GM18858 (cell line): ENCODE measurements at regions not wholly inside any gene's neighbourhood (a gene's known extent, or its start where the extent isn't known, plus 50 kb on each side); places are given as distances from the start of the nearest gene placed in this dataset.
A peak's percentile ranks its signal among the peaks of the same experiment; 100 is the strongest.
"Not testable (repeated sequence)": the region's sequence is repeated elsewhere in the genome, so short reads cannot be mapped to it uniquely, and the experiment has no call there.

Experiments used
- ATAC-seq: cut with Tn5 transposase; IDR thresholded peaks from one replicate; pipeline ENCODE4 v1.9.1; 2021; ENCODE audit not compliant: unreplicated experiment

GRCh38 chr2:185245806-185246205, 492.8 kb upstream of the FSIP2 start:
- ATAC-seq = no peak

- no peak for ATAC-seq
Observed at GRCh38 chr2:185246717-185247116, 491.9 kb upstream of the FSIP2 start.

- ATAC-seq = peak; percentile 56
Observed at GRCh38 chr2:185255566-185255965, 483.0 kb upstream of the FSIP2 start.

- ATAC-seq = no peak
Observed at GRCh38 chr2:185265747-185266146, 472.9 kb upstream of the FSIP2 start.

GRCh38 chr2:185268651-185269050, 470.0 kb upstream of the FSIP2 start:
- no peak for ATAC-seq

GRCh38 chr2:185274718-185275484, 463.7 kb upstream of the FSIP2 start:
- no peak for ATAC-seq

GRCh38 chr2:185275979-185276378, 462.6 kb upstream of the FSIP2 start:
- not testable (repeated sequence) for ATAC-seq

GRCh38 chr2:185278761-185279160, 459.8 kb upstream of the FSIP2 start:
- ATAC-seq = no peak

GRCh38 chr2:185279999-185280398, 458.6 kb upstream of the FSIP2 start:
- no peak for ATAC-seq

GRCh38 chr2:185284696-185285095, 453.9 kb upstream of the FSIP2 start:
- ATAC-seq = no peak

- not testable (repeated sequence) for ATAC-seq
Observed at GRCh38 chr2:185290012-185290411, 448.6 kb upstream of the FSIP2 start.

- peak; percentile 95 for ATAC-seq
Observed at GRCh38 chr2:185291035-185291647, 447.5 kb upstream of the FSIP2 start.

- no peak for ATAC-seq
Observed at GRCh38 chr2:185299867-185300266, 438.7 kb upstream of the FSIP2 start.

GRCh38 chr2:185306119-185306518, 432.5 kb upstream of the FSIP2 start:
- ATAC-seq = no peak

GRCh38 chr2:185316383-185316782, 422.2 kb upstream of the FSIP2 start:
- ATAC-seq = peak; percentile 74

GRCh38 chr2:185318271-185318724, 420.3 kb upstream of the FSIP2 start:
- ATAC-seq = no peak

- ATAC-seq = no peak
Observed at GRCh38 chr2:185335879-185336278, 402.7 kb upstream of the FSIP2 start.

- ATAC-seq = no peak
Observed at GRCh38 chr2:185337033-185337432, 401.6 kb upstream of the FSIP2 start.

- ATAC-seq = no peak
Observed at GRCh38 chr2:185338104-185338503, 400.5 kb upstream of the FSIP2 start.

- ATAC-seq = no peak
Observed at GRCh38 chr2:185347445-185347844, 391.2 kb upstream of the FSIP2 start.

- no peak for ATAC-seq
Observed at GRCh38 chr2:185360776-185361175, 377.8 kb upstream of the FSIP2 start.

GRCh38 chr2:185372188-185372587, 366.4 kb upstream of the FSIP2 start:
- no peak for ATAC-seq

- no peak for ATAC-seq
Observed at GRCh38 chr2:185373229-185373628, 365.4 kb upstream of the FSIP2 start.
